LHCN-M2 (cell line): ENCODE measurements at regions not wholly inside any gene's neighbourhood (a gene's known extent, or its start where the extent isn't known, plus 50 kb on each side); places are given as distances from the start of the nearest gene placed in this dataset.
"Not testable (repeated sequence)": the region's sequence is repeated elsewhere in the genome, so short reads cannot be mapped to it uniquely, and the experiment has no call there.

Experiments
- DNase-seq: peaks from one replicate; pipeline ENCODE4 v3.0.0-alpha.2; 2012; ENCODE audit warnings: low read depth

DNA sequence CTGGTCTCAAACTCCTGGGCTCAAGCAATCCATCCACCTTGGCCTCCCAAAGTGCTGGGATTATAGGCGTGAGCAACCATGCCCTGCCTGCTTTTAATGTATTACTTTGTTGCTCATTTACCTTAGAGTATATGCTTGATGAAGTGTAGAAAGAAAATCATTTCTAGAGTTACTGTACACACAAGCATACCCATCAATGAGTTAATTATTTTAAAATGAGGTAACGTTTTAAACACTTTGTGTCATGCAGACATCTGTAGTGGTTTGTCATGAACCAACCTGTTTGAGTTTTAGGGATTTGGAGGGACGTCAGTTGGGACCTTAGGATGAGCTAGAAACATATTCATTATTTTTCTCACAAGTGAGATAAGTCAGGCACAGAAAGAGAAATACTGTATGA, 332.4 kb upstream of the IGF1R start:
- DNase-seq = no peak

DNA sequence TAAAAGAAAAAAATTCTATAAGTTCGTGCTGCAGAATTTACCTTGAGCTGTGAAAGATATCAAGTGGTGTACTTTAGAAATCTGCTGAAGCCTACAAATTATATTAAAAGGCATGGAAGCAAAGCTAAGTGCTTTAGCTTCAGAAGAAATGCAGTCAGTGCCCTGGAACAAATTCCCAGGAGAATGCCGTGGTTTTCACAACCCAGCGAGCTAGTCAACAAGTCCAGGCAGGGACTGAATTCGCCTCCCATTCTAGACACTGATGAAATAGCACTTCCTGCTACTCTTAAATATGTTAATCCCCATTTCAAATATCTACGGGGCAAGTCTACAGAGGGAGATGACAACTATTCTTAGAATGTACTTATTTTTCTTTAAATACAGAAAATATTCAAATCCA, 326.4 kb upstream of the IGF1R start:
- peak; percentile 36 for DNase-seq

DNA sequence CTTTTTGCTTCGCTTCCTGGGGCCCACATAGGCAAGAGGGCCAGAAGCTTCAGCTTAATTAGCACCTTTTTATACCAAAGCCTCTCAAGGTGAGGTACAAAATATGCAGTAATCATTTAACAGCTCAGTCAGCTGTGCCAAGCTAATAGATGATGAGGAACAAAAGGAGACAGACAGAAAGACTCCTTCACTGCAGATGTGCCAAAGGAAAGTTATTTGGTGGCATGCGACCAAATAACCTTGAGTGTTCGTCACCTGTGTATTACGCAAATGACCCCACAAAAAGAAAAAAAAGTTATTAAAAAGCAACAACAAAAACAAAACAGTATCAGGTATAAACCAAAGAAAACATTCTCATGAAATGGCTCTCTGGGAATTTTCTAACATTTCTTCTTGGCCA, 325.8 kb upstream of the IGF1R start:
- DNase-seq = no peak

DNA sequence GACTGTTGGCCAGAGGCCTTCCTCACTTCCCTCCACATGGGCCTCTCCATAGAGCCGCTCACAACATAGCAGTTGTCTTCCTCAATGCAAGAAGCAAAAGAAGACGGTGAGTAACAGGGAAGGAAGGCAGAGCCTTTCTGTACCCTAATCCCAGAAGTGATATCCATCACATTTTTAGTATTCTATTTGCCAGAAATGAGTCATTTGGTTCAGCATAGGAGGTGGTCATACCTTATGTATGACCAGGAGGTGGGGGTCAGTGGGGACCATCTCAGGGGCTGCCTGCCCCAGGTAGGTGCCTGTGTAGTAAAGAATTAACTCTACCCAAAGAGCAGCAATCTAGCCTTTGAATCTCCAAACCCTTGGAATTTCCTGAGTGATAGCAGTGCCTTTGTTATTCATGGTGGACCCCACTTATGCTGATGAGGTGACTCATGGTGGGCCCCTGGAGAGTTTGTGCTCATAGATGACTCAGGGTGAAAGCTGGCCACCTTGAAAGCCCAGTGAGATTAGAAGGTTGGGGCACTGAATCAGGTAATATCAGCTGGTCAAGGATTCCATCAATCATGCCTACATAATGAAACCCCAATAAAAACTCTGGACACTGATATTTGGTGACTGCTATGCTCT, 323.9 kb upstream of the IGF1R start:
- no peak for DNase-seq

DNA sequence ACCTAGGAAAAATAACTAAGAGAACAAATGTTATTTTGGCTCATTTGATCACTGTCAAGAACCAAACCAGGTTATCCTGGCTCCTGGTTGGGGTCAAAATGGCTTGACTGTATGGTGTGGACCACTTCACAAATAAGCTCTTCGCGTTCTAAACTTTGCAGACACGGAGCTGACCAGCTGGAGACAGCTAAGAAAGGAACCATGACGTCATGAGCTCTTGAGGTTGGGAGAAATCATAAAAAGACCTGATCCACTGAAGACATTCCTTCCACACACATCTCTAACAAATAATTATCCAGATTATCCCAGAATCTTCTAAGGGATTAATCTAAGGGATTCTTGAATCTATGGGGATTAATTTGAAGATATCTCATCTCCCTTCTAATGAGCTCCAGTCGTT, 321.5 kb upstream of the IGF1R start:
- no peak for DNase-seq

DNA sequence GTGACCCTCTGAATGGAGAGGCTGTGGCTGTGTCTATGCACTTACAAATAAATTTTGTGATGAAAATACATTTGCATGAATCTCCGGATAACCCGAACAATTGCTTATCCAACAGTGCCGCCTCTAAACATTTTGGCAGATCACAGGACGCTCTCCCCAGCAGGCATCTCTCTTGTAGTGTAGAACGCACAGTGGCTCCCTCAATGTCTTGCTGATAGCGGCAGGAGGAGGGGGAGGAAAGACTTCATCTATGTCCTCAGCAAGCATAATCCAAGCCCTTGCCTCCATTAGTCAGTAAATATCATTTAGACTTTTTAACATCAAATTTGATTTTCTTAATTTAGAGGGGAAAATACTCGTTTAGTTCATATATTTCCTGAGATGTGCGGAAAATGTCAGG, 318.1 kb upstream of the IGF1R start:
- no peak for DNase-seq

DNA sequence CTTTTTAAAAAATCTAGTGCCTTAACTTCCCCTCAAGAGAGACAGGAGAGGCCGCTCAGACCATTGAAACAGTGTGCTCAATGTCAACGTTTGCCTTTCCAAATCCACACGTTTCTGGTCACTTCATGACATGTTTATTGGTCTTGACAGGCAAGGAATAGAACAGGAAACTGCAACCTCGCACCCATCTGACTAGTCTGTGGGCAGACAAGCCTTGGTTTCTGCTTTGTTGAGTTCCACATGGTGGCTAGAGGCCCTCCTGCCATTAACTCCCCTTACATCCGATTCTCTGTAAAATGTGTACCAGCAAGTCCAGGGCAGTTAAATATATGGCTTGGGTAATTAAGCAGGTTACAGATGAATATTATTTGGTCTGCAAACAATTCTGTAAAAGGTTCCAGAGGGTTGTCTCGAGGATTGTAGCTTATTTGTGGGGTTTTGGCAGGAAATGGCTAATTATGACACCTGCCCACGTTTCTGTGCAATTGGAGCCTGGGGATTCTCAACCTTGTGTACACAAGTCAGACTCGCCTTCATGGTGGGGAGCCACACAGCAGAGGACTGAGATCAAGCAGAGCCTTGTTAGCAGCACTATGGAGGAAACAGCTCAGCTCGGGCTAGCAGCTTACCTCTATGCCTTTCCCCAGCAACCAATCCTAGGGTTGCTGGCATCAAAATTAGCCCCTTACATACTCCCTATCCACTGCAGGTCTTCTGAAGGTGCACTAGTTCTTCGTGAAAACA, 317.5 kb upstream of the IGF1R start:
- no peak for DNase-seq

DNA sequence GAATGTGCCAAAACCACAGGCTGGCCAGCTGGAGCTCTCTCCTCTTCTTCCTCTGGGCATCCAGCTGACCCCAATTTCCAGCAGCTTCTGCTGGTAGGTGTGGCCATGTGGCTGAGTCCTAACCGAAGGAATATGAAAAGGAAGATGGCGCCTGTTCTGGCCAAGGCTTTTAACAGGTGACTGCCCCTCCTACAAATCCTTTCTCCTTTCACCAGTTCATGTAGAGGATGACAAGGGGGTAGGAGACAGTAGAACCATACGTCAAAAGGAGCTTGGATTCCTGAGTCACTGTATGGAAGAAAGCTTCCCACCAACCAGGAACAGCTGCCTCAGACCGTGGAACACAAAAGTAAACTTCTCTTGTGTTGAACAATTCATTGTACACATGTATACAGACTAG, 316.7 kb upstream of the IGF1R start:
- DNase-seq = no peak

DNA sequence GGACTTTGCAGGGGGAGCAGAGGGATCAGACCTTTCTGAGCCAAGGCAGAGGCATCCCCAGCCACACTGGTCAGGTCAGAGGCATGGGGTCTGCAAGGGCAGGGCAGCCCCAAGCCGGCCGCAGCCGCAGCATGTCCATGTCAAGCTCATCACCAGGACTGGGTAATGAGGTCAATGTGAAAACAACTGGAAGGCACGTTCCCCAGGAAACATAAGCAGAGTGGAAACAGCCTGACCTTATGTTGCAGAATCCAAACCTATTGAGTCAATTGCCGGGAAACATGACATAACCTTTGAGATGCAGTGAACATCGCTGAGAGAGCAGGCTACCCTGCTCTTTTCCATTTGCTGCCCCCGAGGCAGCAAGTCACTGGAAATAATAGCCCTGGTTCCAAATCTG, 315.1 kb upstream of the IGF1R start:
- no peak for DNase-seq

DNA sequence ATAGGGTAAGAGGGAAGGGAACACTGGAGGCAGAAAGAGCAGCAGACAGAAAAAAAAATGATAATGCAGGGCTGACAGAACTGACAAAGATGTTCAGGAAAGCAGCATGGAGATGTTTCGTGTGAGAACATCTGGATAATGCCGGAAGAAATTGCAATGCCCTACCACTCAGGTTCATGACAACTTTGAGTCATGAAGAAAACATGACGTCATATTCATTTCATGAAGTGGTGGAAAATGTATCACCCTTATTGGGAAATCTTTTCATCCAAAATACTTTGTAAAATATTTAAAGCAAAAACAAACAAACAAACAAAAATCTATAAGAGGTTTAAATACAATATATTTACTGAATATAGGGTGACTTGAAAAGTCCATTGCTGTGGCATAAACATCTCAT, 305.4 kb upstream of the IGF1R start:
- no peak for DNase-seq

DNA sequence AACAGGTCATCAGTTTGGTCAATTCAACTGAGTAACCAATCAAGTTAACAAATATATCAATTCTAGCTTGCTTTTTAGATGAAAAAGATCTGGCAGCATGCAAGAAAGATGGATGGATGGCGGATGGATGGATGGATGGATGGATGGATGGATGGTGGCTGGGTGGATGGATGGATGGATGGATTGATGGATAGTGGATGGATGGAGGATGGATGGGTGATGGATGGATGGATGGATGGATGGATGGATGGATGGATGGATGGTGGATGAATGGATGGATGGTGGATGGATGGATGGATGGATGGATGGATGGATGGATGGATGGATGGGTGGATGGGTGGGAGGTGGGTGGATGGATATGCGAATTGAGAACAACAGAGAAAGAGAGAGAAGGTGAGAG, 303.7 kb upstream of the IGF1R start:
- no peak for DNase-seq

DNA sequence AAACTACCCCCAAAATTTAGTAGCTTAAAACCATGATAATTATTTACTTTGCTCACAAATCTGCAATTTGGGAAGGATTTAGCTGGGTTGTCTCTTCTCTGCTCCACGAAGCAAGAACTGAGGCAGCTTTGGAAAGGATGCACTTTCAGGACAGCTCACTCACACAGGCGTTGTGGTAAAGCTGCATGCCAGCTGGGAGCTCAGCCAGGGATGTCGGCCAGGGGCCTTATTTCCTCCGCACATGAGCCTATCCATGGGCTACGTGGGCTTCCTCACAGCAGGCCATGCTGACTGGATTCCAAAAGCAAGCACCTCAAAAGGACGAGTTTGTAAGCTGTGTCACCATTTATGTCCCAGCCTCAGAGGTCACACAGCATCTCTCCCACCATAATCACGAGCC, 301.3 kb upstream of the IGF1R start:
- DNase-seq = no peak

DNA sequence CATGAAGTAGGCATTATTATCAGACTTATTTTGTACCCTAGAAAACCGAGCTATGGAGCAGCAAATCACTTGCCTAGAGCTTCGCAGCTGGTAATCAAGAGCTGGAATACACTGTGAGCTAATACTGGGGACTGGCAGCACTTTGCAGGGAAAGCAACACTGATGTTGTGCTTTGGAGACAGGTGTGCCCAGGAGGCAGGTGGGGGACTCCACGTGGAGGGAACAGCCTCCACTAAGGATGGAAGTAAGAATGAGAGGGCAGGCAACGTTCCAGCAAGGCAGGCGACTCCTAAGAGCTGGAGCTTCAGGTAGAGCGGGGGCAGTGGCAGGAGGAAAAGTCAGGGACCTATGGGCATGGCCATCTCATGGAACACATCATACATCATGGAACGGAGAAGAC, 300.5 kb upstream of the IGF1R start:
- DNase-seq = no peak

DNA sequence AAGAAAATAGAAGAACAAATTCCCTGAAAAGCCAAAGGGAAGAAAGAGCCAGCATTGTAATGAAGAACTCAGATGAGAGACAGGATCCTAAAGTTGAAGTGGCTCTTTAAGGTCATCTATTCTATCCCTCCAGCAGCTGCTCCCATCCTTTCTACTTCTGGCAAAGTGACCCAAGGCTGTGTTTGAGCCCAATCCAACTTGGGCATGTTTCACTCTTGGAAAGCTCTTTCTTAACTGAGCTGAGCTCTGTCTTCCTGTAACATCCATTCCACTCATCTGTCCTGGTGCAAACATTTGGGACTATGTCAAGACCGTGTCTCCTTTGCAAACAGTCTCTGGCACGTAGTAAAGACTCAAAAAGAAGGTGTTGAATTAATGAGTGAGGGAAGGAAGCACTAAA, 298.1 kb upstream of the IGF1R start:
- no peak for DNase-seq

DNA sequence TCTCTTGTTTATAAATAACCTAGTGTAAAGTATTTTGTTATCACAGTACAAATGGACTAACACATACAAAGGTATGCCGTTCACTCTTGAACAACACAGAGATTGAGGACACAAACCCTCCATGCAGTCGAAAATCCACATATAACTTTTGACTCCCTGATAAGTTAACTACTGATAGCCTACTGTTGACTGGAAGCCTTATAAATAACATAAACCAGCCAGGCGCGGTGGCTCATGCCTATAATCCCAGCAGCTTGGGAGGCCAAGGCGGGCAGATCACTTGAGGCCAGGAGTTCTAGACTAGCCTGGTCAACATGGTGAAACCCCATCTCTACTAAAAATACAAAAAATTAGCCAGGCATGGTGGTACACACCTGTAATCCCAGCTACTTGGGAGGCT, 290.1 kb upstream of the IGF1R start:
- DNase-seq = not testable (repeated sequence)

DNA sequence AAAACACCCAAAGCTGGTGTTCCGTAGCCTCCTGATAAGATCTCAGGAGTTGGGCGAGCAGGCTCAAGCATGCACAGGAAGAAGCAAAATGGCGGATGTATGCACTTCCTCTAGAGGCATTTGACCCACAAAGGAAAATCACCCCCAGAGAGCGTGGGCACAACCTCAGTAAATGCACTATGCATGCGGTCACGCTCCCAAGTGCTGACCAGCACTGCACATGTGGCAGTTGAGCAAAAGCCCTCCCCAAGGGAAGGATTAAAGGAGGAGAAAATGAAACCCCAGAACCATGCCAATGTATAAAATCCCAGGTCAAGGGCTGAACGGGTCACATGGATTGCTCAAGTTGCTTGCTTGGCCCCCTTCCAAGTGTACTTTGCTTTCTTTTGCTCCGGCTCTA, 289.4 kb upstream of the IGF1R start:
- DNase-seq = peak; percentile 4

DNA sequence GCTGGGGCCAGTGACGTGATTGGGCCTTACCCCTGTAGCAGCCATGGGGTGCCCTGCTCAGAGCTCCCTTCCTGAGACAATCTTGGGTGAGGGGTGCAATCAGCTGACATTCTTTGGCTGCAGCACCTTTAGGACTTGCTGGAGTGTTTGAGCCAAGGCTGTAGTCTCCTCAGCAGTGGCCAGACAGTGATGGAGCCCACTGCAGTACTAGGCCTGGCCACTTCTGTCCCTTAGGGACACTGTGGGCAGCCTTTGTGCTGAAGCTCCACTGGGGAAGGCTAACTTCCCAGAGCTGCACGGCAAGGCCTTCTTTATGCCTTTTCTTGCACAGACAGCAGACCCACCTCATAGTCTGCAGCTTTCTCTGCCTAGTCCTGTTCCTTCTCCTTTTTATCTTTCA, 284.9 kb upstream of the IGF1R start:
- peak; percentile 12 for DNase-seq

DNA sequence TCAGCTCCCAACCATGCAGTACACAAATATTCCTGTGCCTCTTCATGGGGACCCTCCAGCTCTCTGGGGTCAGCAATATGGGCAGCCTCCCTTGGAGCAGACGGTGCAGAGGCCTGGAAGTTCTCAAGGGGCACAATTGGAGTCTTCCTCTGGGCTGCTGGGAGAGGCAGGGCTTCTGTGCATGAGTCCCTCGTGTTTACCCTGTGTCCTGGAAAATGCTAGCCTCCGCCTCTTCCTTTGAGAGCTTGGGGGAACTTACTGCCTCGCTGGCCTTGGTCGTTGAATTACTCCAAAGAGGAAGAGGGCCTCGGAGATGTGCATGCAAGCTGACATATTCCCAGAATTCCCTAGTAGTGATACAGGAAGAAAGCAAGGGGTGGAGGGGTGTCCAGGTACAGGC, 284.4 kb upstream of the IGF1R start:
- DNase-seq = peak; percentile 3

DNA sequence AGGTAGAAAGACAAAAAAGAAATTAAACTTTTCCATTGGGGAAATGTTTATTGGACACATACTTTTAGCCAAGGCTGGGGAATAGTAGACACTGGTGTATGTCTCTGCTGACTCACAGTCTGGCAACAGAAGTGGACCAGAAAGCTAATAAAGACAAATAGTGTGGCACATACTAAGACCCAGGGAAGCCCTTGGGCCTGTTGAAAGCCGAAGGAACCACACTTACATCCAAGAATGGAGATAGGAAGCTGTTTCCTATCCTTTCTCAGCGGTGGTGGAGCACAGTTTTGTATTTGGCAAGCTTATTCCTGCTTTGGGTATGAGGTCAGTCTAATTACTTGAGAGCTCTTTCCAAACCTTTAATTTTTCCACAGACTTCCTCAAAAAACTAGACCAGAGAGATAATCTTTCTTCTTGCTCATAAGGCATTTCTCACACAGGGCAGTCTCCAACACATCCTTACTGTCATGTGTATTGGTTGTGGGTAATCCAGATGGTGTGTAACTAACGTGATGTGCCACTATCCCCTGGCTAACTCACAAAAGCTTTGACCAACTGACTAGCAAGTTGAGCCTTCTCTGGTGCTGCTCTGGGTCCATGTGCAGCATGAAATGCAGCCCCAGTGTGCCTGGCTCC, 279.1 kb upstream of the IGF1R start:
- DNase-seq = no peak

DNA sequence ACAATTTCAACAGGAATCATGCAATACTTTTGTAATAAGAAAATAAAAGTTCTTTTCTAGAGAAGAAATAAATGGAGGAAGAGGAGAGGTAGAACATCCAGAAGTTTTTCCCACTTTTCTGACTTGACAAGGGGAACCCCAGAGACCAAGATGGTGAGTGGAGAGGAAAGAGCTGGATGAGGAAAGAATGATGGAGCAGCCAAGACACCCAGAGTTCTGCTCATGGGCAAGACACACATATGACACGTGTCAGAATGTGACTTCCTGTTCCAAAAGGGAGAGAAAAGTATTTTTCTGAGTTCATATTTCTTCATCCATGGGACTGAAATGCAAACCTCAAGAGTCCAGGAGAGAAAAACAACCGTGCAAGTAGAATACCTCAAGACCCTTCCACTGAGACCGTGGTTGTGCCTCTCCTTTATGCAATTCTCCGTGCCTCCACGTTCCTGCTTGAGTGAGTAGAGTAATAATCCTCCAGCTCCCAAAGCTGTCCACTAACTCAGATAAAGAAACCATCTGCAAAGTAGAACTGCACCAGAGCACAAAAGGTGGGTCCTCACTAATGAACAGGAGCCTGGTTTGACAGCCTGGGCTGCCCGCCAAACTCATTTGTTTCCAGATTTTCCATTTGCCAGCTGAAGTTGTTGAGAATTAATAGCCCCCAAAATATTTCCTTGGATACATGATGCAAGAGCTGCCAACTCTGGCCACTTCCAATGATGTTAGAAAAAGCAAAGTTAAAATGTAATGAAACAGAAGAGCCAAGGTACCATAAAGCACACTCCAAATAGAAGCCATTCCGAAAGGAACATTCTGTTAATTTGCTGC, 272.6 kb upstream of the IGF1R start:
- no peak for DNase-seq

DNA sequence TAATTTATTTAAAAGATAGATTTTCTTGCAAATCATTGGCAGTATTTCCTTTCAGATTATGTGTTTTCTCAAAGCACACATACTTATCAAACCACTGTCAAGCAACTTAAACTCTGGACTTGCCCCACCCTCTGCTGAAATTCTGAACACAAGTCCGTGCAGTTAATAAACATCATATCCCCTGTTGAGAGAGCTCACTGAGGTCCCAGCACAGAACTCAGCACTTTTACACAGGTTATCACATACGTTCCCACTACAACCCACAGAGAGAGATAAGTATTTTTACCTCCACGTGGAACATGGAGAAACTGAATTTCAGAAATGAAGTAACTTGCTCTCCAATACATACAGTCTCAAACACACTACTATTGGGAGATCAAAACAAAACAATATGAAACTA, 267.6 kb upstream of the IGF1R start:
- no peak for DNase-seq

DNA sequence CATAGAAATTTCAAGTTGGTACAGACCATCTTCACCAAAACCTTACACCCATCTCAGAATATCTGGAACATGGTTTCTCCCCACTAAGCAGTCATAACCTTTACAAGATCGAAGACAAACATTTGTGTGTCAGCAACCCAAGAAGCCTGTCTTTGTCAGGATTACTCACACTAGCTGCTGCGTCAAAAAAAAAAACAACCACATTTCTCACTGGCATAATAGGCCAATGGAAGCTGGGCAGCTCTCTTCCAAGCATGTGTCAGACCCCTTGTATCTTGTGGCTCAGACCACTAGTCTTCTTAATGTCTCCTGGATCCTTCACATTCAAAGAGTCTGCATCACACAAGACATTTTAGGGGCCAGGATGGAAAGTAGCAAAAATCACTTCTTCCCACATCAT, 266.9 kb upstream of the IGF1R start:
- peak; percentile 34 for DNase-seq
